SK-N-SH (cell line): ENCODE measurements at regions not wholly inside any gene's neighbourhood (a gene's known extent, or its start where the extent isn't known, plus 50 kb on each side); places are given as distances from the start of the nearest gene placed in this dataset.

Experiments
- CTCF ChIA-PET: fragments of 300-600, 350-600 bp; formaldehyde crosslinking; extraction: SDS; loops from one replicate; lab custom pipeline; 2021; lab: Yijun Ruan, JAX
- POLR2A ChIA-PET: fragments of 350-600 bp; sonication (Branson Sonifier 250); formaldehyde crosslinking; extraction: SDS; loops from one replicate; lab custom pipeline; 2020; ENCODE audit warnings: antibody characterized with exemption, inconsistent platforms; lab: Yijun Ruan, JAX
- DNase-seq: peaks from one replicate; pipeline ENCODE4 v3.0.0; 2012
- H2AFZ ChIP-seq: fragments of 200-600 bp; sonication (generic); 2 replicates; pipeline ENCODE4 v1.8.1; 2016; ENCODE audit warnings: antibody characterized with exemption, mild to moderate bottlenecking, low read depth
- H3F3A ChIP-seq: fragments of 200-600 bp; sonication (generic); replicated peaks from 2 replicates; pipeline ENCODE3; 2016; ENCODE audit warnings: antibody characterized with exemption, mild to moderate bottlenecking; ENCODE audit not compliant: insufficient read depth
- H3K27ac ChIP-seq, 2 experiments: fragments of 200-500 bp in 1 of 2; fragments of 200-600 bp in 1 of 2; sonication (Bioruptor generic) in 1 of 2; sonication (generic), shearing (Covaris generic) in 1 of 2; 2 replicates each; pipeline versions ENCODE4 v1.5.1 to v1.6.1; 2014 to 2016; ENCODE audit warnings: low read depth in 2 of 2, inconsistent platforms in 1 of 2, low read length in 1 of 2, mild to moderate bottlenecking in 1 of 2, mixed read lengths in 1 of 2
- H3K27me3 ChIP-seq: fragments of 200-600 bp; sonication (generic), shearing (Covaris generic); 2 replicates; pipeline ENCODE4 v1.6.1; 2016; ENCODE audit warnings: mixed run types; ENCODE audit not compliant: insufficient read depth
- H3K36me3 ChIP-seq, 2 experiments: fragments of 200-500 bp in 1 of 2; fragments of 200-600 bp in 1 of 2; sonication (Bioruptor generic) in 1 of 2; sonication (generic) in 1 of 2; replicated peaks in 1 of 2; 2 replicates each; pipeline versions ENCODE3 to v1.5.1; 2014 to 2016; ENCODE audit warnings: low read length in 1 of 2, mild to moderate bottlenecking in 1 of 2; ENCODE audit not compliant: insufficient read depth in 2 of 2, control insufficient read depth in 1 of 2
- H3K4me1 ChIP-seq, 2 experiments: fragments of 200-500 bp in 1 of 2; fragments of 200-600 bp in 1 of 2; sonication (Bioruptor generic) in 1 of 2; sonication (generic), shearing (Covaris generic) in 1 of 2; 2 replicates each; pipeline versions ENCODE4 v1.5.1 to v1.6.1; 2014 to 2016; ENCODE audit warnings: low read depth in 1 of 2, low read length in 1 of 2, mixed run types in 1 of 2; ENCODE audit not compliant: insufficient read depth in 2 of 2, control insufficient read depth in 1 of 2
- H3K4me2 ChIP-seq: fragments of 200-600 bp; sonication (generic), shearing (Covaris generic); 2 replicates; pipeline ENCODE4 v1.6.1; 2017; ENCODE audit warnings: mixed run types
- H3K4me3 ChIP-seq, 2 experiments: fragments of 200-500 bp in 1 of 2; fragments of 200-600 bp in 1 of 2; sonication (Bioruptor generic) in 1 of 2; sonication (generic), shearing (Covaris generic) in 1 of 2; 2 replicates each; pipeline versions ENCODE4 v1.5.1 to v1.8.1; 2014 to 2016; ENCODE audit warnings: low read depth in 2 of 2, inconsistent platforms in 1 of 2, low read length in 1 of 2, mild to moderate bottlenecking in 1 of 2, mixed read lengths in 1 of 2, moderate library complexity in 1 of 2
- H3K79me2 ChIP-seq: fragments of 200-600 bp; sonication (generic); 2 replicates; pipeline ENCODE4 v1.8.1; 2017; ENCODE audit warnings: mild to moderate bottlenecking; ENCODE audit not compliant: insufficient read depth
- H3K9ac ChIP-seq: fragments of 200-600 bp; sonication (generic); 2 replicates; pipeline ENCODE4 v1.6.1; 2017; ENCODE audit warnings: mixed run types
- H3K9me2 ChIP-seq: fragments of 200-600 bp; sonication (generic); 2 replicates; pipeline ENCODE4 v1.6.1; 2017; ENCODE audit warnings: mixed run types
- H3K9me3 ChIP-seq: fragments of 200-600 bp; sonication (generic); 2 replicates; pipeline ENCODE4 v1.6.1; 2017; ENCODE audit warnings: mixed run types, mild to moderate bottlenecking, moderate library complexity
- H4K20me1 ChIP-seq: fragments of 200-600 bp; sonication (generic); 2 replicates; pipeline ENCODE4 v1.6.1; 2017; ENCODE audit warnings: mild to moderate bottlenecking, mixed run types; ENCODE audit not compliant: insufficient read depth
- CHD2 ChIP-seq: fragments of 150-350 bp; IDR thresholded peaks from 2 replicates; pipeline ENCODE4 v1.6.1; 2018; ENCODE audit warnings: low read length; ENCODE audit not compliant: partially characterized antibody
- CTCF ChIP-seq: fragments of 200-600 bp; sonication (generic); IDR thresholded peaks from 2 replicates; pipeline ENCODE4 v1.6.1; 2017; ENCODE audit warnings: antibody characterized with exemption, mild to moderate bottlenecking, moderate library complexity
- EP300 ChIP-seq, 2 experiments: IDR thresholded peaks; 2 replicates each; pipeline versions ENCODE4 v1.4.0 to v1.6.1; 2012; ENCODE audit warnings: borderline replicate concordance in 1 of 2, low read depth in 1 of 2, low read length in 1 of 2
- EZH2phosphoT487 ChIP-seq: fragments of 200-600 bp; sonication (generic); IDR thresholded peaks from 2 replicates; pipeline ENCODE4 v1.6.1; 2017; ENCODE audit warnings: low read depth, mixed run types, mild to moderate bottlenecking, antibody characterized with exemption, moderate library complexity, borderline replicate concordance
- FOSL2 ChIP-seq: IDR thresholded peaks from 2 replicates; pipeline ENCODE4 v1.4.0; 2012; ENCODE audit warnings: low read depth, mild to moderate bottlenecking, moderate library complexity, borderline replicate concordance
- FOXJ3 ChIP-seq: sonication (generic); formaldehyde crosslinking; IDR thresholded peaks from 2 replicates; pipeline ENCODE4 v1.5.1; 2020; ENCODE audit warnings: mild to moderate bottlenecking, missing genetic modification reagents
- IRF3 ChIP-seq: fragments of 150-350 bp; IDR thresholded peaks from 2 replicates; pipeline ENCODE4 v1.6.1; 2016; ENCODE audit warnings: mild to moderate bottlenecking, low read depth, low read length
- MAX ChIP-seq: IDR thresholded peaks from 2 replicates; pipeline ENCODE4 v1.4.0; 2012; ENCODE audit warnings: low read depth
- MEF2A ChIP-seq: IDR thresholded peaks from 2 replicates; pipeline ENCODE4 v1.4.0; 2012; ENCODE audit warnings: low read depth, borderline replicate concordance
- NRF1 ChIP-seq: IDR thresholded peaks from 2 replicates; pipeline ENCODE4 v1.6.1; 2012; ENCODE audit warnings: low read depth, mild to moderate bottlenecking, low read length
- RXRA ChIP-seq: IDR thresholded peaks from 2 replicates; pipeline ENCODE4 v1.4.0; 2012; ENCODE audit warnings: low read depth, mild to moderate bottlenecking, borderline replicate concordance
- USF2 ChIP-seq: fragments of 150-350 bp; IDR thresholded peaks from 2 replicates; pipeline ENCODE4 v1.6.1; 2017; ENCODE audit warnings: antibody characterized with exemption, low read length, low read depth, borderline replicate concordance
- YY1 ChIP-seq: IDR thresholded peaks from 2 replicates; pipeline ENCODE4 v1.4.0; 2012; ENCODE audit warnings: low read depth, mild to moderate bottlenecking
- ZBTB33 ChIP-seq: IDR thresholded peaks from 2 replicates; pipeline ENCODE4 v1.4.0; 2012; ENCODE audit warnings: low read depth, borderline replicate concordance
- WGBS: methylation state at CpG from one replicate; pipeline ENCODE4 v1.1.6; 2017; ENCODE audit warnings: low lambda C conversion rate; 5-methylcytosine and 5-hydroxymethylcytosine counted together

GRCh38 chr12:28973491-28973890 lies 175.6 kb upstream of the FAR2 start (continued):
- no peak for TF ChIP-seq ZBTB33
- no peak for TF ChIP-seq EP300 (IDR thresholded peaks at IDR 0.05; ENCODE audit: borderline replicate concordance in 1 of 2, low read depth in 1 of 2, low read length in 1 of 2)
- TF ChIP-seq USF2, result no peak
- no peak for TF ChIP-seq FOXJ3 (CRISPR knock-in tag)
- no peak for TF ChIP-seq MEF2A

GRCh38 chr12:28974166-28974565 lies 174.9 kb upstream of the FAR2 start:
- H3K9me3 ChIP-seq, result no peaks in the 10 kb centered on the region
- no peaks in the 10 kb centered on the region for H3K79me2 ChIP-seq
- H3K27ac ChIP-seq, result no peak overlapping the region
- ChIA-PET POLR2A (no interaction called here), CTCF (interaction anchor here (1.6 kb wide), 1 partner anchor 11 kb away, joined by 4 read pairs; no protein-coding TSS in a partner anchor)
- H3K4me1 ChIP-seq, result no peaks in the 10 kb centered on the region
- no peaks in the 10 kb centered on the region for H3K9me2 ChIP-seq
- no peak overlapping the region for H3K4me3 ChIP-seq
- no peaks in the 10 kb centered on the region for H3K27me3 ChIP-seq
- WGBS, result 42% methylated on average over 1 of the region's 1 CpG
- H3K4me2 ChIP-seq, result no peak overlapping the region
- no peaks in the 10 kb centered on the region for H3K36me3 ChIP-seq
- H3F3A ChIP-seq, result no peaks in the 10 kb centered on the region
- no peak overlapping the region for H3K9ac ChIP-seq
- no peak for TF ChIP-seq IRF3
- TF ChIP-seq FOSL2, result no peak
- TF ChIP-seq ZBTB33, result no peak
- no peak for TF ChIP-seq CHD2
- no peak for TF ChIP-seq CTCF
- TF ChIP-seq RXRA, result no peak
- no peak for TF ChIP-seq EZH2phosphoT487
- no peak for TF ChIP-seq MAX
- TF ChIP-seq NRF1, result no peak
- no peak for TF ChIP-seq YY1
- no peak for DNase-seq
- no peaks in the 10 kb centered on the region for H4K20me1 ChIP-seq
- H2AFZ ChIP-seq, result no peak overlapping the region
